Duodenal mucosa (tissue), 2 donors: ENCODE measurements at regions not wholly inside any gene's neighbourhood (a gene's known extent, or its start where the extent isn't known, plus 50 kb on each side); places are given as distances from the start of the nearest gene placed in this dataset.
"Not testable (repeated sequence)": the region's sequence is repeated elsewhere in the genome, so short reads cannot be mapped to it uniquely, and the experiment has no call there.

Experiments
- H3K27ac ChIP-seq: one replicate; pipeline ENCODE4 v1.7.0; 2013; ENCODE audit warnings: low read depth, low read length
- H3K27me3 ChIP-seq, 2 donors: one replicate each; pipeline ENCODE4 v1.7.0; 2013; ENCODE audit warnings: low read length in 2 of 2, control low read depth in 1 of 2; ENCODE audit not compliant: insufficient read depth in 2 of 2, control insufficient read depth in 1 of 2
- H3K36me3 ChIP-seq, 2 donors: one replicate each; pipeline ENCODE4 v1.7.0; 2013; ENCODE audit warnings: low read length in 2 of 2, control low read depth in 1 of 2; ENCODE audit not compliant: insufficient read depth in 2 of 2, control insufficient read depth in 1 of 2
- H3K4me1 ChIP-seq, 2 donors: one replicate each; pipeline ENCODE4 v1.7.0; 2013; ENCODE audit warnings: low read length in 2 of 2, control low read depth in 1 of 2; ENCODE audit not compliant: insufficient read depth in 2 of 2, control insufficient read depth in 1 of 2
- H3K4me3 ChIP-seq, 2 donors: one replicate each; pipeline ENCODE4 v1.7.0; 2013; ENCODE audit warnings: low read length in 2 of 2, low read depth in 1 of 2
- H3K9ac ChIP-seq, 2 donors: one replicate each; pipeline ENCODE4 v1.7.0; 2013; ENCODE audit warnings: low read length in 2 of 2, low read depth in 1 of 2
- H3K9me3 ChIP-seq, 2 donors: one replicate each; pipeline ENCODE4 v1.7.0; 2013; ENCODE audit warnings: low read length in 2 of 2, control low read depth in 1 of 2; ENCODE audit not compliant: control insufficient read depth in 1 of 2

- no peaks in the 10 kb centered on the region for H3K36me3 ChIP-seq
- H3K9ac ChIP-seq = no peak overlapping the region
- H3K4me3 ChIP-seq = no peak overlapping the region
- no peaks in the 10 kb centered on the region for H3K27me3 ChIP-seq
- no peaks in the 10 kb centered on the region for H3K4me1 ChIP-seq
- H3K27ac ChIP-seq = no peak overlapping the region
- no peaks in the 10 kb centered on the region for H3K9me3 ChIP-seq
Observed at GRCh38 chr5:101637599-101637998, 658.5 kb downstream of the SLCO4C1 start.

DNA sequence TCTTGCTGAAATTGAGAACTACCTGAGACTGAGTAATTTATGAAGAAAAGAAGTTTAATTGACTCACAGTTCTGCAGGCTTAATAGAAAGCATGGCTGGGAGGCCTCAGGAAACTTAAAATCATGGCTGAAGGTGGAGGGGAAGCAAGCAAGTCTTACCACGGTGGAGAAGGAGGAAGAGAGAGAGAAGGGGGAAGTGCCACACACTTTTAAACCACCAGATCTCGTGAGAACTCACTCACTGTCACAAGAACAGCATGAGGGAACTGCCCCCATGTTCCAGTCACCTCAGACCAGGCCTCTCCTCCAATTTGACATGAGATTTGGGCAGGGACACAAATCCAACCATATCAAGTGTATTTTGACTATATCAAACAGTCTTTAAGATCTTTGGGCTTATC lies 668.3 kb downstream of the SLCO4C1 start:
- not testable (repeated sequence) for H3K9ac ChIP-seq, H3K27ac ChIP-seq, H3K27me3 ChIP-seq, H3K36me3 ChIP-seq, H3K9me3 ChIP-seq, H3K4me1 ChIP-seq, H3K4me3 ChIP-seq

GRCh38 chr5:101626572-101626971 lies 669.5 kb downstream of the SLCO4C1 start:
- no peak overlapping the region for H3K27ac ChIP-seq
- H3K4me3 ChIP-seq = no peak overlapping the region
- no peaks in the 10 kb centered on the region for H3K9me3 ChIP-seq
- H3K4me1 ChIP-seq = no peaks in the 10 kb centered on the region
- H3K9ac ChIP-seq = no peak overlapping the region
- no peaks in the 10 kb centered on the region for H3K27me3 ChIP-seq
- no peaks in the 10 kb centered on the region for H3K36me3 ChIP-seq

GRCh38 chr5:101611039-101611438 lies 685.0 kb downstream of the SLCO4C1 start:
- Histone ChIP-seq H3K9ac (no peak overlapping the region), H3K27ac (no peak overlapping the region), H3K27me3 (no peaks in the 10 kb centered on the region), H3K9me3 (no peaks in the 10 kb centered on the region), H3K36me3 (no peaks in the 10 kb centered on the region), H3K4me1 (no peaks in the 10 kb centered on the region), H3K4me3 (no peak overlapping the region)

- Histone ChIP-seq H3K4me3 (no peak overlapping the region), H3K27ac (no peak overlapping the region), H3K27me3 (no peaks in the 10 kb centered on the region), H3K9ac (no peak overlapping the region), H3K9me3 (no peaks in the 10 kb centered on the region), H3K36me3 (no peaks in the 10 kb centered on the region), H3K4me1 (no peaks in the 10 kb centered on the region)
Observed at GRCh38 chr5:101608322-101608721, 687.8 kb downstream of the SLCO4C1 start.

- Histone ChIP-seq H3K9me3 (no peaks in the 10 kb centered on the region), H3K36me3 (no peaks in the 10 kb centered on the region), H3K9ac (no peak overlapping the region), H3K4me1 (no peaks in the 10 kb centered on the region), H3K27ac (no peak overlapping the region), H3K4me3 (no peak overlapping the region), H3K27me3 (no peaks in the 10 kb centered on the region)
Observed at GRCh38 chr5:101605700-101606099, 690.4 kb downstream of the SLCO4C1 start.

DNA sequence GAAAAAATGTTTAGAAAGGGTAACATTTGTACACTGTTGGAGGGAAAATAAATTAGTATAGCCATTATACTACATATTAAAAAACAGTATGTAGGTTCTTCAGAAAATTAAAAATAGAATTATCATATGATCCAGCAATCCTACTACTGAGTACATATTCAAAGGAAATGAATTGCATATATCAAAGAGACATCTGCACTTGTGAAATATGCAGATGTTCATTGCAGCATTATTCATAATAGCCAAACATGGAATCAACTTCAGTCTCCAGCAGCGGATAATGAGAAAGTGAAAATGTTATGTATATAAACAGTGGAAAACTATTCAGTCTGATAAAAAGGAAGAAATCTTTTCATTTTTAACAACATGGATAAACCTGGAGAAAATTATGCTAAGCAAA lies 695.5 kb downstream of the SLCO4C1 start:
- H3K4me1 ChIP-seq = no peaks in the 10 kb centered on the region
- H3K27ac ChIP-seq = no peak overlapping the region
- no peak overlapping the region for H3K9ac ChIP-seq
- peaks cover 0 to 1% of the 10 kb centered on the region in 2 donors for H3K9me3 ChIP-seq
- H3K36me3 ChIP-seq = no peaks in the 10 kb centered on the region
- H3K27me3 ChIP-seq = no peaks in the 10 kb centered on the region
- H3K4me3 ChIP-seq = no peak overlapping the region

DNA sequence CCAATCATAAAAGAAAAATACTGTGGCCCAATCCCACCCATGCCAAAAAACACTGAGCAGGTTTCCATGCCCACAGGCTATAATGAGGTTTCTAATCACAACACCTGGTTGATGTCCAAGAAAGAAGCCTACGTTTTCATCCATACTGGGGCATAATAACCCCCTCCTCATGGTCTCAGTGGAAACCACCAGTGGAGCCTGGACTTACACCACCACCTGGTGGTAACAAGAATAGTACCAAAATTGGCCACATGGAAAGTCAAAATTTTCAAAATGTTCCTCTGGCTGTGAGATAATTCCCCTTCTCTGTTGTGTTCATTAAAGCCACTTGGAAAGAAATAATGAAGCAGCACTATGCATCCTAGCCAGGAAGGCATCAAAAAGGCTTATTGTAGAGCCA lies 687.3 kb upstream of the ST8SIA4 start:
- no peaks in the 10 kb centered on the region for H3K4me1 ChIP-seq
- no peak overlapping the region for H3K9ac ChIP-seq
- peaks cover 0 to 7% of the 10 kb centered on the region in 2 donors for H3K9me3 ChIP-seq
- H3K27me3 ChIP-seq = no peaks in the 10 kb centered on the region
- no peak overlapping the region for H3K4me3 ChIP-seq
- H3K36me3 ChIP-seq = no peaks in the 10 kb centered on the region
- H3K27ac ChIP-seq = no peak overlapping the region

DNA sequence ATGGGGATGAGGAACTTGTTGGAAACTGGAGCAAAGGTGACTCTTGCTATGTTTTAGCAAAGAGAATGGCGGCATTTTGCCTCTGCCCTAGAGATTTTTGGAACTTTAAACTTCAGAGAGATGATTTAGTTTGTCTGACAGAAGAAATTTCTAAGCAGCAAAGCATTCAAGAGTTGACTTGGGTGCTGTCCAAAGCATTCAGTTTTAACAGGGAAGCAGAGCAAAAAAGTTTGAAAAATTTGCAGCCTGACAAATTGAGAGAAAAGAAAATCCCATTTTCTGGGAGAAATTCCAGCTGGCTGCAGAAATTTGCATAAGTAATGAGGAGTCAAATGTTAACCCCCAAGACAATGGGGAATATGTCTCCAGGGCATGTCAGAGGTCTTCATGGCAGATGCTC lies 682.3 kb upstream of the ST8SIA4 start:
- Histone ChIP-seq H3K27me3 (no peaks in the 10 kb centered on the region), H3K9ac (no peak overlapping the region), H3K4me3 (no peak overlapping the region), H3K4me1 (no peaks in the 10 kb centered on the region), H3K36me3 (no peaks in the 10 kb centered on the region), H3K27ac (no peak overlapping the region), H3K9me3 (no peaks in the 10 kb centered on the region)

DNA sequence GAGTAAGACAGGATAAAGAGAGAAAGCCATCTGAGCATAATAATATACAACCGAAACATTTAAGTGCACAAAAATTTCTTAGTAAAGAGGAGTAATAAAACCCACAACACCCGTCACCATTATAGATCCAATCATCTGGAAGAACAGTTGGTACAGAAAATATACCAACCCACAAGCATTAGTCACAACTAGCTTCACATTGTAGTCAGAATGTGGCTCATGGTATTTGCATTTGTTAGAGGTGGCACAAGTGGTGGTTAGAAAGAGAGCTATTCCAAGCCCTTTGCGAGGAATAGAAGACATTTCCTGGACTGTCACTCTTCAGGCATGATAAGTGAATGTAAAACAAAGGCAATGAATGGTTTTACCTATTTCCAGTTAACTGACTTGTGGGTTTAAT lies 677.5 kb upstream of the ST8SIA4 start:
- no peak overlapping the region for H3K27ac ChIP-seq
- H3K4me3 ChIP-seq = no peak overlapping the region
- no peaks in the 10 kb centered on the region for H3K4me1 ChIP-seq
- no peak overlapping the region for H3K9ac ChIP-seq
- no peaks in the 10 kb centered on the region for H3K36me3 ChIP-seq
- H3K27me3 ChIP-seq = no peaks in the 10 kb centered on the region
- H3K9me3 ChIP-seq = no peaks in the 10 kb centered on the region

GRCh38 chr5:101574017-101574416 lies 670.9 kb upstream of the ST8SIA4 start:
- no peak overlapping the region for H3K9ac ChIP-seq
- H3K4me3 ChIP-seq = no peak overlapping the region
- no peak overlapping the region for H3K27ac ChIP-seq

More at GRCh38 chr5:101574017-101574416, 670.9 kb upstream of the ST8SIA4 start:
- Histone ChIP-seq H3K9me3 (no peaks in the 10 kb centered on the region), H3K4me1 (no peaks in the 10 kb centered on the region), H3K27me3 (no peaks in the 10 kb centered on the region), H3K36me3 (no peaks in the 10 kb centered on the region)
